HepG2 (cell line): ENCODE measurements at regions not wholly inside any gene's neighbourhood (a gene's known extent, or its start where the extent isn't known, plus 50 kb on each side); places are given as distances from the start of the nearest gene placed in this dataset.

Source experiments
- CTCF ChIP-seq: sonication (generic); formaldehyde crosslinking; IDR thresholded peaks from 2 replicates; pipeline ENCODE4 v1.5.0; 2020; ENCODE audit warnings: mild to moderate bottlenecking, missing genetic modification reagents, moderate library complexity
- ETV5 ChIP-seq: IDR thresholded peaks from 2 replicates; pipeline ENCODE4 v1.6.1; 2018; ENCODE audit warnings: missing biosample characterization, missing genetic modification reagents, inconsistent platforms, borderline replicate concordance
- HIC2 ChIP-seq: sonication (generic); formaldehyde crosslinking; IDR thresholded peaks from 2 replicates; pipeline ENCODE4 v1.9.0; 2022; ENCODE audit warnings: low read depth, missing genetic modification reagents
- IRF1 ChIP-seq: sonication (generic); formaldehyde crosslinking; IDR thresholded peaks from 2 replicates; pipeline ENCODE4 v1.4.0; 2020; ENCODE audit warnings: low read depth, mild to moderate bottlenecking, missing genetic modification reagents
- MXI1 ChIP-seq: IDR thresholded peaks from 3 replicates; pipeline ENCODE4 v1.6.1; 2012; ENCODE audit warnings: low read depth, low read length, inconsistent platforms, borderline replicate concordance
- MYNN ChIP-seq: sonication (generic); formaldehyde crosslinking; IDR thresholded peaks from 2 replicates; pipeline ENCODE4 v1.4.0; 2020; ENCODE audit warnings: mild to moderate bottlenecking, low read depth, missing genetic modification reagents
- PBX2 ChIP-seq: IDR thresholded peaks from 2 replicates; pipeline ENCODE4 v1.6.1; 2016; ENCODE audit warnings: control low read depth
- POLR2A ChIP-seq, 2 experiments: IDR thresholded peaks; 2 replicates each; pipeline ENCODE4 v1.6.1; 2011; ENCODE audit warnings: low read depth in 2 of 2, low read length in 2 of 2, mild to moderate bottlenecking in 1 of 2, moderate library complexity in 1 of 2; ENCODE audit not compliant: insufficient read depth in 1 of 2
- RAD21 ChIP-seq: fragments of 450-650 bp; formaldehyde crosslinking; IDR thresholded peaks from 2 replicates; pipeline ENCODE4 v1.5.0; 2020; ENCODE audit warnings: mild to moderate bottlenecking
- SMARCC2 ChIP-seq: fragments of 450-650 bp; IDR thresholded peaks from 2 replicates; pipeline ENCODE4 v1.6.1; 2017; ENCODE audit warnings: antibody characterized with exemption, mild to moderate bottlenecking
- ZNF18 ChIP-seq: sonication (generic); formaldehyde crosslinking; IDR thresholded peaks from 2 replicates; pipeline ENCODE4 v1.8.0; 2022; ENCODE audit warnings: mild to moderate bottlenecking, missing genetic modification reagents; ENCODE audit not compliant: insufficient replicate concordance
- ZNF777 ChIP-seq: sonication (generic); formaldehyde crosslinking; IDR thresholded peaks from 2 replicates; pipeline ENCODE4 v1.4.0; 2020; ENCODE audit warnings: missing genetic modification reagents

DNA sequence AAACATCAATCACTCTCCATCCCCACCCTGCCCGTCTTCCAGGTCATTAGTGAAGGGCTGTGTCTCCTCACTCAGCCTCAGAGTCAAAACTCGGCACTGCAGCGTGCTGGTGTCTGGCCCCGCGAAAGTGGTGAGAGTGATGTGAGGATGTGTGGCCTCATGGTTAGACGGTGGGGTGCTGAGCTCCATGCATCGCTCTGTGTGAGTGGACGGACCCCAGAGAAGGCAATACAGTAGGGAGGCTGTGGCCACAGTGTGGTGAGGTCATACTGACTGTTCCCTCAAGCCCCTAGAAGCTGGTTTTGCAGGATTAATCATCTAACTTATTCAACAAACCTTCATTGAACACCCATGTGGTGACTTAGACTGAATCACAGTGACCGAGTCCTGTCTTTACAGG is 329.9 kb upstream of the AJAP1 start:
- TF ChIP-seq RAD21 (CRISPR knock-in tag) (no peak), ZNF18 (CRISPR knock-in tag) (no peak), SMARCC2 (no peak), CTCF (CRISPR knock-in tag) (no peak), HIC2 (CRISPR knock-in tag) (no peak), POLR2A (IDR thresholded peaks at IDR 0.05; ENCODE audit: insufficient read depth in 1 of 2, low read depth in 2 of 2, low read length in 2 of 2) (no peak), MXI1 (no peak), ETV5 (CRISPR knock-in tag) (no peak), ZNF777 (CRISPR knock-in tag) (no peak), PBX2 (CRISPR knock-in tag) (no peak), IRF1 (CRISPR knock-in tag) (no peak), MYNN (CRISPR knock-in tag) (no peak)
